ENCODE measurements at regions not wholly inside any gene's neighbourhood (a gene's known extent, or its start where the extent isn't known, plus 50 kb on each side); places are given as distances from the start of the nearest gene placed in this dataset.

GRCh38 chr5:142539154-142539740, 146.6 kb downstream of the FGF1 start:
- no peaks in the 10 kb centered on the region for H4K20me1 ChIP-seq (replicated peaks; ENCODE audit: control insufficient read depth, extremely low read depth, insufficient read depth, low read length)
- no peak for TF ChIP-seq POLR2AphosphoS5 (IDR thresholded peaks at IDR 0.05; ENCODE audit: insufficient read depth, low read depth, low read length)
- TF ChIP-seq GATA2 (IDR thresholded peaks at IDR 0.05; ENCODE audit: insufficient read depth, insufficient read length, low read depth, low read length): no peak
- H3K9ac ChIP-seq (replicated peaks; ENCODE audit: extremely low read depth, insufficient read depth, low read length): no peak overlapping the region
- H2AFZ ChIP-seq (ENCODE audit: low read depth, low read length): no peak overlapping the region
- CTCF ChIA-PET: no interaction called here
- H3K4me2 ChIP-seq (ENCODE audit: insufficient read depth, low read length): no peak overlapping the region
- dilution Hi-C loops (cut with MboI; ENCODE audit: extremely low pct_ligation_motif_present, low sequenced_read_pairs) (no loop called here), intact Hi-C loops (cut with micrococcal nuclease) (no loop called here)
- POLR2A ChIA-PET: interaction anchor here (0.6 kb wide), 1 partner anchor 110 kb away, joined by 3 read pairs; no protein-coding TSS in a partner anchor
- no peaks in the 10 kb centered on the region for H3K9me1 ChIP-seq (replicated peaks; ENCODE audit: control insufficient read depth, extremely low read depth, insufficient read depth, low read length)
- DNase-seq (ENCODE audit: low read depth, low spot score) (no peak), FAIRE-seq (no peak)
- H3K27ac ChIP-seq (ENCODE audit: insufficient read depth, low read depth, low read length): no peak overlapping the region
- BruUV-seq (replicated peaks): no TSS peak
- no peaks in the 10 kb centered on the region for H3K27me3 ChIP-seq (ENCODE audit: control insufficient read depth in 2 of 2, insufficient read depth in 2 of 2, low read length in 2 of 2)
- no peaks in the 10 kb centered on the region for H3K79me2 ChIP-seq (ENCODE audit: control insufficient read depth, insufficient read depth, low read length)
- no peaks in the 10 kb centered on the region for H3K36me3 ChIP-seq (ENCODE audit: control insufficient read depth in 2 of 2, extremely low read depth in 1 of 2, insufficient read depth in 2 of 2, low read length in 2 of 2)
- H3K9me3 ChIP-seq (replicated peaks; ENCODE audit: control insufficient read depth, insufficient read depth, low read length): no peaks in the 10 kb centered on the region
- no peak overlapping the region for H3K4me3 ChIP-seq (replicated peaks in 1 of 3; ENCODE audit: insufficient read depth in 1 of 3, low read depth in 1 of 3, low read length in 3 of 3)
- H3K4me1 ChIP-seq (ENCODE audit: control insufficient read depth, extremely low read depth, insufficient read depth, low read length): peaks cover 24% of the 10 kb centered on the region

DNA sequence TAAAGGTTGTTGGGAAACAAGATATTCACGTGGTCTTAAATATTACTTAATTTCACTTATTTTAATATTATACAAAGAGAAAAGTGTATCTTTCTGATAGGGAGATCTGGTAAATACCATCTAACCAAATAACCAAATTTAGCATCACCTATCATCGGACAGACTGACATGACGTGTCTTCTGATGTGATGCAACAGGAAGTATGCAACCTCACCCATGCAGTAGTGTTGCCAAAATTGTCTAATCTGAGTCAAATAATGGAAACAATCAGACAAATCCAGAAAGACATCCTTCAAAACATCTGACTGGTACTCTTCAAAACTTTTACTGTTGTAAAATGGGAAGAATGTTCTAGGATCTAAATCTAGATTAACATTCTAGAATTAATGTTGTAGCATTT, 148.0 kb downstream of the FGF1 start:
- BruUV-seq (replicated peaks): no TSS peak
- no peaks in the 10 kb centered on the region for H3K9me3 ChIP-seq (replicated peaks; ENCODE audit: control insufficient read depth, insufficient read depth, low read length)
- no peaks in the 10 kb centered on the region for H3K27me3 ChIP-seq (ENCODE audit: control insufficient read depth in 2 of 2, insufficient read depth in 2 of 2, low read length in 2 of 2)
- H4K20me1 ChIP-seq (replicated peaks; ENCODE audit: control insufficient read depth, extremely low read depth, insufficient read depth, low read length): no peaks in the 10 kb centered on the region
- no peaks in the 10 kb centered on the region for H3K79me2 ChIP-seq (ENCODE audit: control insufficient read depth, insufficient read depth, low read length)
- FAIRE-seq (peak; percentile 18), DNase-seq (ENCODE audit: low read depth, low spot score) (no peak)
- no peak overlapping the region for H3K27ac ChIP-seq (ENCODE audit: insufficient read depth, low read depth, low read length)
- no peaks in the 10 kb centered on the region for H3K9me1 ChIP-seq (replicated peaks; ENCODE audit: control insufficient read depth, extremely low read depth, insufficient read depth, low read length)
- H2AFZ ChIP-seq (ENCODE audit: low read depth, low read length): no peak overlapping the region
- POLR2A ChIA-PET: no interaction called here
- H3K36me3 ChIP-seq (ENCODE audit: control insufficient read depth in 2 of 2, extremely low read depth in 1 of 2, insufficient read depth in 2 of 2, low read length in 2 of 2): no peaks in the 10 kb centered on the region
- intact Hi-C loops (cut with micrococcal nuclease) (no loop called here), dilution Hi-C loops (cut with MboI; ENCODE audit: extremely low pct_ligation_motif_present, low sequenced_read_pairs) (no loop called here)
- H3K9ac ChIP-seq (replicated peaks; ENCODE audit: extremely low read depth, insufficient read depth, low read length): no peak overlapping the region
- H3K4me3 ChIP-seq (replicated peaks in 1 of 3; ENCODE audit: insufficient read depth in 1 of 3, low read depth in 1 of 3, low read length in 3 of 3): no peak overlapping the region
- peaks cover 11% of the 10 kb centered on the region for H3K4me1 ChIP-seq (ENCODE audit: control insufficient read depth, extremely low read depth, insufficient read depth, low read length)
- no peak for TF ChIP-seq MAX (IDR thresholded peaks at IDR 0.05; ENCODE audit: insufficient read depth, insufficient read length)
- no peak for TF ChIP-seq POLR2A (IDR thresholded peaks at IDR 0.05; ENCODE audit: low read depth, low read length)
- TF ChIP-seq GATA2 (IDR thresholded peaks at IDR 0.05; ENCODE audit: insufficient read depth, insufficient read length, low read depth, low read length): no peak
- TF ChIP-seq MYC (IDR thresholded peaks at IDR 0.05; ENCODE audit: low read depth, low read length): no peak
- TF ChIP-seq, protein P1, sequence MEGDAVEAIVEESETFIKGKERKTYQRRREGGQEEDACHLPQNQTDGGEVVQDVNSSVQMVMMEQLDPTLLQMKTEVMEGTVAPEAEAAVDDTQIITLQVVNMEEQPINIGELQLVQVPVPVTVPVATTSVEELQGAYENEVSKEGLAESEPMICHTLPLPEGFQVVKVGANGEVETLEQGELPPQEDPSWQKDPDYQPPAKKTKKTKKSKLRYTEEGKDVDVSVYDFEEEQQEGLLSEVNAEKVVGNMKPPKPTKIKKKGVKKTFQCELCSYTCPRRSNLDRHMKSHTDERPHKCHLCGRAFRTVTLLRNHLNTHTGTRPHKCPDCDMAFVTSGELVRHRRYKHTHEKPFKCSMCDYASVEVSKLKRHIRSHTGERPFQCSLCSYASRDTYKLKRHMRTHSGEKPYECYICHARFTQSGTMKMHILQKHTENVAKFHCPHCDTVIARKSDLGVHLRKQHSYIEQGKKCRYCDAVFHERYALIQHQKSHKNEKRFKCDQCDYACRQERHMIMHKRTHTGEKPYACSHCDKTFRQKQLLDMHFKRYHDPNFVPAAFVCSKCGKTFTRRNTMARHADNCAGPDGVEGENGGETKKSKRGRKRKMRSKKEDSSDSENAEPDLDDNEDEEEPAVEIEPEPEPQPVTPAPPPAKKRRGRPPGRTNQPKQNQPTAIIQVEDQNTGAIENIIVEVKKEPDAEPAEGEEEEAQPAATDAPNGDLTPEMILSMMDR (IDR thresholded peaks at IDR 0.05; ENCODE audit: extremely low read depth in 1 of 2, insufficient read depth in 1 of 2, low read depth in 1 of 2, low read length in 2 of 2): no peak
- TF ChIP-seq POLR2AphosphoS5 (IDR thresholded peaks at IDR 0.05; ENCODE audit: insufficient read depth, low read depth, low read length): no peak
- TF ChIP-seq FOS (IDR thresholded peaks at IDR 0.05; ENCODE audit: borderline replicate concordance, insufficient read depth, low read length): no peak
- no peak for TF ChIP-seq JUN (IDR thresholded peaks at IDR 0.05; ENCODE audit: borderline replicate concordance, insufficient read depth, insufficient read length, low read depth)
- TF ChIP-seq EZH2 (IDR thresholded peaks at IDR 0.05; ENCODE audit: borderline replicate concordance, low read depth, low read length, severe bottlenecking): no peak
- no peak overlapping the region for H3K4me2 ChIP-seq (ENCODE audit: insufficient read depth, low read length)
- CTCF ChIA-PET: no interaction called here
